Stimulated activated CD8-positive, alpha-beta memory T cell treated with anti-CD3 and anti-CD28 coated beads, Interleukin-12 subunit alpha, Interleukin-12 subunit beta, amount 100 ng/mL, for 4 hours (primary cell): ENCODE measurements at regions not wholly inside any gene's neighbourhood (a gene's known extent, or its start where the extent isn't known, plus 50 kb on each side); places are given as distances from the start of the nearest gene placed in this dataset.
"Not testable (repeated sequence)": the region's sequence is repeated elsewhere in the genome, so short reads cannot be mapped to it uniquely, and the experiment has no call there.

ENCODE experiments used
- DNase-seq: peaks from one replicate; pipeline ENCODE4 v3.0.0-alpha.2; 2020; ENCODE audit warnings: low read depth

DNA sequence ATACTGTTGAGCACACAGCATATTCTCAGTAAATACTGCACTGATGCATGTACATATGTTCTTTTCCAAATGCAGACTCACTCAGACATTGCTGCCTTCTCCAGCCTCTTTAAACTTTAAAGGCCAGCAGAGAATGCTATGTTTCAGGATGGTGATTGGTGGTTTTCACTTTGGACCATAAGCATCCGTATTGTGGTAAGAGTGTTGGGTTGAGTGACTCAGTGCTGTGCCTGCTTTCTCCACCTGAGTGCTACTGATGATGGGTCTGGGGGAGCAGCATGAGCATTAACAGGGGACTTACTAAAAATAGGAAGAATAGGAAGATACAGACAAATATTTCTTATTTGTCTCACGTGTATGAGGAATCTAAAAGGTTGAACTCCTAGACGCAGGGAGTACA, 56.3 kb upstream of the ZNF92 start:
- DNase-seq: no peak

DNA sequence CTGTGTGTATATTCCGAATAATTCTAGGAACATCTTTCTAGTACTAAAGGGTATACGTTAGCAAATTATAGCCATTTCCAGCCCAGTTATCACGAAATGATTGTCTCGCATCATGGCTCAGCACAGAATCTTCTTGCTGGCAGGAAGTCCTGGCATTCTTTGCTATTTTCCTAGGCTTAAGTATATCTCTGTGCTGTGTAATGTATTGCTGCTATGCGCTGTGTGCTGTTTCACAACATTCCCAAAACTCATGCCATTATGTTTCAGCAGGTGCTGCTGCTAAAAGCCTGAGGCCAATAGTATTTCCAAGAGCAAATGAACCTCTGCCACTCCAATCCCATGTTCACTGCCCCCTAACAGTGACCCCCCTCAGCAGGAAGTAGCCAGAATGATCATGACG, 62.9 kb upstream of the ZNF92 start:
- no peak for DNase-seq

DNA sequence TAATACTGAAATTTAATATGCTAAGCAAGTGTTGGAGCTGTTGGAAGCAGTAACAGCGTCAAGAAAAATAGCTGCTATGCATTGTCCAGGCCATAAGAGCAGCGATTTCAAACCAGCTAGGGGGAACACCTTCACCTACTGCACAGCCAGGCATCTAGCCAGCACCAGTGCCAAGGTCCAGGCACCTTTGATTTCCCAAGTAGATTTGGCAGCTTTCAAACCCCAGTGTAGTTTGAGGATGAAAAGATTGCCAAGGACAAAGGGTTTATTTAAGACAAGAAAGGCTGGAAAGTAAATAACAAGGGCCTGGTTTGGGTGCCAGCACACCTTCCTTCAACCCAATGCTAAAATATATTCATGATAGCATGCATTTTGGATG, 65.4 kb upstream of the ZNF92 start:
- no peak for DNase-seq

DNA sequence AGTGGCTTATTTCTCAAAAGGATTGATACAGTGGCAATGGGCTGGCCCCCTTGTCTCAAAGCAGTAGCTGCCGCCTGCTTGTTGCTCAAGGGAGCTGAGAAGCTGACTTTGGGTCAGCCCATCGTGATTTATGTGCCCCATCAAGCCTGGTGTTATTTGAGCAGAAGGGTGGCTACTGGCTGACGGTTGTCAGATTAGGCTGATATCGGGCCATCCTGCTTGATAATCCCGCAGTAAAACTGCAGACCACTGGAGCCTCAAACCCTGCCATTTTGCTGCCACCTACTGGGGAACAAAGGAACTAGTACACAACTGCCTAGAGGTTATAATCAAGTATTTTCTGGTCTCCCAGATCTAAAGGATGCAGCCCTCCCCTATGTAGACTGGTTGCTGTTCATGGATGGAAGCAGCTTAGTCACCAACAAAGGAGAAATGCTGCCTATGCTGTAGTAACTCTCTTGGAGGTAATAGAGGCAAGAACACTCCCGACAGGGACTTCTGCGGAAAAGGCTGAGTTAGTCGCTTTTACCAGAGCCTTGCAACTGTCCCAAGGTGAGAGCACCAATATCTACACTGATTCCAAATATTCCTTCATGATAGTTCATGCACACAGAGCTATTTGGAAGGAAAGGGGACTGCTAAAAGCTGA, 65.9 kb upstream of the ZNF92 start:
- peak; percentile 8 for DNase-seq

DNA sequence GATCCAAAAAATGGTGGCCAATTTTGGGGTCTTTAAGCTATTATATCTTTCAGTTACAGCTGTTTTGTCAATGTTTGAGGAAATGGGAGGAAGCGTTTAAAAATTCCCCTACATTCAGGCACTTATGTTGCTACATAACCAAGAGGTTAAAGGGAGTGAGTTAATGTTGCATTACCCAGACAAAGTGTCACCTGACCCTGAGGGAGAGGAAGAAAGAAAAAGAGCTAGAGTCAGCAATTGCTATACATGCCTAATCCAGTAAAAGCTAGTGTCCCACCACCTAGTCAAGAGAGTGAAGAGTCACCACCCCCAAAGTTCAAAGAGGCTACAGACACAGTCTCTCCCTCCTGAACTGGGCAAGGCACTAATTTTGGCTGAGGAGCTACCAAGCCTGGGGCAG, 69.5 kb upstream of the ZNF92 start:
- DNase-seq: no peak

DNA sequence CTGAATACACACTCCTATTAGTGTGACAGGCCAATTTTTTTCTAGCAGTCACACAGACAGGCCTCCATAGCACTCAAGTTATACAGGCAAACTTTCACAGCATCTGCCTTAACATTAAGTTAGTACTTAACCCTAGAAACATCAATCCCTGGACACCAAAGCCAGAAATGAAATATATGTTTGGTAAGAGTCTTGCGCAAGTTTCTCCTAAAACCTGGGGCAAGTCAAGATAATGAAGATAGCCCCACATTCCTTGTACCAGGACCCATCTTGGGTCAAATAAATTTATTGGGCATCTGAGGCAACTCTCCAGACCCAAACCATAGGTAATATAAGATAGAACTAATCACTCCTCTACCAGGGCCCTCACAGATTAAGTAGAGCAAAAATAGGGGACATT, 70.8 kb upstream of the ZNF92 start:
- no peak for DNase-seq

DNA sequence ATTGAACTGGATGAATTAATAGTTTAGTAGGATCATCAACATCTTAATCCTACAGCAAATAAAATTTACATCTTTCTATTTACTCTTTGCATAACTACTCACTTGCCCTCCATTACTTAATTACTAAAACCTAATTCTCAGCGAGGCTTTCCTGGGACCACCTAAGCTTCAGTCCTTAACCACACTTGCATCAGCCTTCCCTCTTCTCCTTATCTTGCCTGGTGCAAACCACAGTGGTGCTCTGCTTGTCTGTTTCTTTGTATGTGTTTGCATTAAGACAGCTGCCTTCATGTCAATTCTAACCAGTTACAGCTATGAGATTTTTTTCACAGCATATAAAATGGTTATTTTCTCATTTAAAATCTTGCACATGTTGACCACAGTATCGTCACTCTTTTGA, 72.6 kb upstream of the ZNF92 start:
- no peak for DNase-seq

DNA sequence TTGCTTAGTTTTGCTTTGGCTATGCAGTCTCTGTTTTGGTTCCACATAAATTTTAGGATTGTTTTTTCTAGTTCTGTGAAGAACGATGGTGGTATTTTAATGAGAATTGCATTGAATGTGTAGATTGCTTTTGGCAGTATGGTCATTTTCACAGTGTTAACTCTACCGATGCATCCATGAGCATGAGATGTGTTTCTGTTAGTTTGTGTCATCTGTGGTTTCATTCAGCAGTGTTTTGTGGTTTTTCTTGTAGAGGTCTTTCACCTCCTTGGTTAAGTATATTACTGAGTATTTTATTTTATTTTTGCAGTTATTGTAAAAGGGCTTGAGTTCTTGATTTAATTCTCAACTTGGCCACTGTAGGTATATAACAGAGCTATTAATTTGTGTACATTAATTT, 78.2 kb upstream of the ZNF92 start:
- no peak for DNase-seq

DNA sequence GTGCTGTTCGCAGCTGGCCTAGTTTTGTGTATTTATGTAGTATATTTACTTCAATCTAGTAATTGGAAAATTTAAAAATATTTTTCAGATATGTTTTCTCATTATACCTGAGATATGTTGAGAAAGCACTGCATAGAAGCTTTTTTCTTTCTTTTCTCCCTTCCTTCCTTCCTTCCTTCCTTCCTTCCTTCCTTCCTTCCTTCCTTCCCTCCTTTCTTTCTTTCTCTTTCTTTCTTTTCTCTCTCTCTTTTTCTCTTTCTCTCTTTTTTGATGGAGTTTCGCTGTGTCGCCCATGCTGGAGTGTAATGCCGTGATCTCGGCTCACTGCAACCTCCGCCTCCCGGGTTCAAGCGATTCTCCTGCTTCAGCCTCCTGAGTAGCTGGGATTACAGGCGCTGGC, 83.3 kb upstream of the ZNF92 start:
- DNase-seq: not testable (repeated sequence)

DNA sequence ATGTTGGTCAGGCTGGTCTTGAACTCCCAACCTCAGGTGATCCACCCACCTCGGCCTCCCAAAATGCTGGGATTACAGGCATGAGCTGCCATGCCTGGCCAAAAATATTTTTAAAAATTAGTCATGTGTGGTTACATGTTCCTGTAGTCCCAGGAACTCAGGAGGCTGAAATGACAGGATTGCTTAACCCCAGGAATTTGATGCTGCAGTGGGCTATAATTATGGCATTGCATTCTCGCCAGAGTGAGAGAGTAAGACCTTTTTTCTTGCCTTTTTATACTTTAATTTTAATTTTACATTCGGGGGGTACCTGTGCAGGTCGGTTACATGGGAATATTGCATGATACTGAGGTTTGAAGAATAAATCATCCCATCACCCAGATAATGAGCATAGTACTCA, 86.6 kb upstream of the ZNF92 start:
- DNase-seq: no peak

DNA sequence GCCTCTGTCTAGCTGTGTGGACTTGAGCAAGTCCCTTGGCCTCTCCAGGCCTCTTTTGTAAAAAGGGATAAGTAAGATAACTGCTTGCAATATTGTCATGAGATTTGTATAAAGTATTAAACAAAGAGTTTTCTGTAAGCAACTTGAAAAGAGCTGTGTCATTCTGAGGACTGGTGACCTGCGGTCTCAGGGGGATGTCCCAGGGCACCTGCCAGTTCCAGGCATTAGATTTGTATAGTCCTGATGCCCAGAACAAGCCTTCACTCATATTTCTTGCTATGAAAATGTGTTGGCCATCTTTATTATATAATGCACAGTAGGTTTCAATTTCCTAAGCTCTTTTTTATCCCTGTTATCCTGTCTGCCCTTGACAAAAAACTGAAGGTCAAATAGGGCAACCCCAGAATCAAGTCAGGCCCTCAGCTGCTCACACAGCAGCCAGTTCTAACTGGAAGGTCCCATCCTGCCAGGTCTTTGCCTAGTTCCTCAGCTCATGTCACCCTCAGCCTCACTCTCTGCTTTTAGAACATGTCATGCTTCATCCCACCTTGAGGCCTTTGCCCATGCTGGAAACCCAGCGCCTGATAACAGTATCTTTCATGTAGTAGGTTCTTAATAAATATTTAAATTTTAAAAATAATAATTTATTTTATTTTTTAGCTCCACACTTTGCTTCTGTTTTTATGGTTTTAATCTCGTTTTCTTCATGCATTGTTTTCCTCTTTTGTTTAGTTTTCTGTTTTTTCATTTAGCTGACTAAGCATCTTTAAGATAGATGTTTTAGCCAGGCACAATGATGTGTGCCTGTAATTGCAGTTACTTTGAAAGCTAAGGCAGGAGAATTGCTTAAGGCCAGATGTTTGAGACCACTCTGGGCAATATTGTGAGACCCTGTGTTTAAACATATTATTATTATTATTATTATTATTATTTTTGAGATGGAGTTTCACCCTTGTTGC, 87.5 kb upstream of the ZNF92 start:
- no peak for DNase-seq

DNA sequence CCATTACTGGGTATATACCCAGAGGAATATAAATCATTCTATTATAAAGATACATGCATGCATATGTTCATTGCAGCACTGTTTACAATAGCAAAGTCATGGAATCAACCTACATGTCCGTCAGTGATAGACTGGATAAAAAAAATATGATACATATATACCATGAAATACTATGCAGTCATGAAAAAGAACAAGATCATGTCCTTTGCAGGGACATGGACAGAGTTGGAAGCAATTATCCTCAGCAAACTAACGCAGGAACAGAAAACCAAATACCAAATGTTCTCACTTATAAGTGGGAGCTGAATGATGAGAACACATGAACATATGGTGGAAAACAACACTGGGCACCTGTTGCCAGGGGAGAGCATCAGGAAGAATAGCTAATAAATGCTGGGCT, 88.4 kb upstream of the ZNF92 start:
- DNase-seq: not testable (repeated sequence)

DNA sequence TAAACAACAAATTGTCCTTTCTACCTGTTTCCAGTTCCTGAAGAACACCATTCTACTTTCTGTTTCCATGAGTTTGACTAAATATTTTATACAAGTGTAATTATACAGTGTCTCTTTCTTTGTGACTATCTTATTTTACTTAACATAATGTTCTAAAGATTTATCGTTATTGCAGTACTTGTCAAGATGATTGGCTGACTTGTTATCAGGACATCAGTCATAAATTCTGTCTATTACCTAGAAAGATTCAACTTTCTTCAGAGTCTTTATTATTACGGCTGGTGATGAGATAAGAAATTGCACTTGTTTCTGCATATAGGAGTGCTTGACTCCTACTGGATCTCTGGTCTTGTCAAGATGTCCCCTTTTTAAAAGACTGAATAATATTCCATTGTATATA, 93.9 kb upstream of the ZNF92 start:
- no peak for DNase-seq

DNA sequence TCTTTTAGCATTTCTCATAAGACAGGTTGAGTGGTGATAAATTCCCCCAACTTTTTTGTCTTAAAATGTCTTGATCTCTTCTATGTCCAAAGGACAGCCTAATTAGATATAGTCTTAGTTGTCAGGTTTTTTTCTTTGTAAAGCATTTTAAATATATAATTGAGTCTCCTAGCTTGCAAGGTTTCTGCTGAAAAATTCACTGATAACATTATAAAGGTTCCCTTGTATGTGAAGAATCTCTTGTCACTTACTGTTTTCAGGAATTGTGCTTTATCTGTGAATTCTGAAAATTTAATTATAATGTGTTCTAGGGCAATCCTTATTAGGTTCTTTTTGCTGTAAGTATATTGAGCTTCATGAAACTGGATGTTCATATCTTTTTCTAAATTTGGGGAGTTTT, 96.8 kb upstream of the ZNF92 start:
- no peak for DNase-seq

DNA sequence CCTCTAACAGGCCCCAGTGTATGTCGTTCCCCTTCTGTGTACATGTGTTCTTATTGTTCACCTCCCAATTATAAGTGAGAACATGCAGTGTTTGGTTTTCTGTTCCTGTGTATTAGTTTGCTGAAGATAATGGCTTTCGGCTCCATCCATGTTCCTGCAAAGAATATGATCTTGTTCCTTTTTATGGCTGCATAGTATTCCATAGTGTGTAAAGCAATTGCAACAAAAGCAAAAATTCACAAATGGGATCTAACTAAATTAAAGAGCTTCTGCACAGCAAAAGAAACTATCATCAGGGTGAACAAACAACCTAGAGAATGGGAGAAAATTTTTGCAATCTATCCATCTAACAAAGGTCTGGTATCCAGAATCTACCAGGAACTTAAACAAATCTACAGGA, 102.2 kb upstream of the ZNF92 start:
- DNase-seq: not testable (repeated sequence)

DNA sequence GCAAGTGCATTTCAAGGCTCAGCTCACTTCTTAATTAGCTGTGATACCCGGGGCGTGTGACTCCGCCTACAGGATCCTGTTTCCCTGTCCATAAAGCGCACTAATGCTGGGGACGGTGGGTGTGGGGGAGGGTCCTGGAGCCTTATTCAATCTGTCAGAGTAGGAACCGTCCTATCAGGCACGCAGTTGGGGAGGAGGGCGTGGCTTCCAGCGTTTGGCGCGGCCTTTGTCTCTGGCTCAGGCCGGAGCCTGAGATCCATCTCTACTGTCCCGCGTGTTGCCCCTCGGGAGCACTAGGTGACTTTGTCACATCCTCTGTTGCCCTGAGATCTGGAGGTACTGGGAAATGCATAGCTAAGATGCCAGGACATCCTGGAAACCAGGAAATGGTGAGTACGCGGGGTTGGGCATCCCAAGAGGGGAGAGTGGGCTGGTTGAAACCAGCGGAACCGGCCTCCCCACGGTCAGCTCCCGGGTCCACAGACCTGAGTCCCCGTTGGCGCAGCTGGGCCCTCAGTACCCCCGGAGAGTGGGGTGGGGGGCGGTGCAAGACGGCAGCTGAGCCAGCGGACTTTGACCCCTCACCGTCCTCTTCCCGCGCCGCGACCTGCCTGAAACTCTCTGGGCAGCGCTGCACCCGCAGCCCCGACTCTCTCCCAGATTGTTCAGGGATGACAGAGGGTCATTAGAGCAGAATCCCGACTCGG, 104.4 kb upstream of the ZNF92 start:
- no peak for DNase-seq

DNA sequence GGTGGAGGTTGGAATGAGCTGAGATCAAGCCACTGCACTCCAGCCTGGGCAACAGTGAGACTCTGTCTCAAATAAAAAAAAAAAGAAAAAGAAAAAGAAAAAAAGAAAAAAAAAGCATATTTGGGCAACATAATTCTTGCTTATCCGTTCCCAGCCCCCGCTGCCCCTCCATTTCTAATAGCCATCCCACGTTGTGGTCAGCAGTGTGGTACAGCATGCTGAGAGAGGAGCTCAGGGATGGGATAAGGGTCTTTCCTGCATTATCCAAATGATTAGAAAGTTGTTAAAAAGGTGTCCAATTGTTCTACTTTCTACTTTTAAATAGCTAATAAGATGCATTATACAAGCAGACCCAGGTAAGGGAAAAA, 104.9 kb upstream of the ZNF92 start:
- no peak for DNase-seq

DNA sequence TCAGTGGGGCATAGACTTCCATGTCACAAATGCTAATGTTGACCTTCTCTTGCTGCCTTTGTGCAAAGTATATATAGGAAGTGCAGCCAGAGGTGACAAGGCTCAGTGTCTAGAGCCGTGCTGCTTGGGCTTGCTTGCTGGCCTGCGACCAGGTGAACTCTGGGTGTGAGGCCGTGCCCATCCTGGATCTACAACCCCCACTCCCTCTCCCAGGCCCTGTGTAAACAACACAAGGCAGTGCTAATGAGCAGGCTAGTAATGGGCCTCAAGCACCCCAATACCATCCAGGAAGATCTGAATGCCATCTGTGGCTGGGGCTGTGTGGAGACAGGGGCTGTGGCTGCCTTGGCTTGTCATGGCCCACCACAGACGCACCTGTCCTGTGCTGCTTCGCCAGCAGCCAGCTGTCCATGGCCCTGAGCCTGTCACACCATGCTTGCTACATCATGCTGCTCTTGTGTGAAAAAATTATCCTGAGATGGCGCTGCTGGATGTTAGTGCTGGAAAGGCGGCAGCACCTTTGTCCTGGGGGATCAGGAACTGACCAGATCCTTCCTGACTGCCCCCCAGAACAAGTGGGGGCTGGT, 107.6 kb upstream of the ZNF92 start:
- no peak for DNase-seq

DNA sequence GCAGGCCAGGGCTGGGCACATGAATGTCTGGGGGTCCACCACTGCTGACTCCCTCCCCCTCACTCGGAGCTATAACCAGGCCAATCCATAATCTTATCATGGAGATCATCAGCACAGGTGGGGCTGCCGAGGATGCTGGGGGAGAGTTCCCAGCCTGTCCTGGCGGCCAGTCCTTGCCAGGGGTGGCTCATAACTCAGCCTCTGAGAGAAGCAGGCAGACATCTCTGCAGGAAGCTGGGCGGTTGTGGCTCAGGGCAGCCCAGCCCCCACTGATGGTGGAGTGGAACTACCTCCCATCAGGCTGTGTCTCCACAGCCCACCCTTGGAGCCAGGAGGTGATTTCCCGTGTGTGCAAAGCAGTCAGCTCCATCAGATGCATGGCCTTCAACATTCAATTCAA, 109.4 kb upstream of the ZNF92 start:
- no peak for DNase-seq

DNA sequence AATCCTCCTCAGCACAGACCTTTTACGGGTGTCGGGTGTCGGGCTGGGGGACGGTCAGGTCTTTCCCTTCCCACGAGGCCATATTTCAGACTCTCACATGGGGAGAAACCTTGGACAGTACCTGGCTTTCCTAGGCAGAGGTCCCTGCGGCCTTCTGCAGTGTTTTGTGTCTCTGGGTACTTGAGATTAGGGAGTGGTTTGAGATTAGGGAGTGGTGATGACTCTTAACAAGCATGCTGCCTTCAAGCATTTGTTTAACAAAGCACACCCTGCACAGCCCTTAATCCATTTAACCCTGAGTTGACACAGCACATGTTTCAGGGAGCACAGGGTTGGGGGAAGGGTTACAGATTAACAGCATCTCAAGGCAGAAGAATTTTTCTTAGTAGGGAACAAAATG, 113.0 kb upstream of the ZNF92 start:
- not testable (repeated sequence) for DNase-seq

DNA sequence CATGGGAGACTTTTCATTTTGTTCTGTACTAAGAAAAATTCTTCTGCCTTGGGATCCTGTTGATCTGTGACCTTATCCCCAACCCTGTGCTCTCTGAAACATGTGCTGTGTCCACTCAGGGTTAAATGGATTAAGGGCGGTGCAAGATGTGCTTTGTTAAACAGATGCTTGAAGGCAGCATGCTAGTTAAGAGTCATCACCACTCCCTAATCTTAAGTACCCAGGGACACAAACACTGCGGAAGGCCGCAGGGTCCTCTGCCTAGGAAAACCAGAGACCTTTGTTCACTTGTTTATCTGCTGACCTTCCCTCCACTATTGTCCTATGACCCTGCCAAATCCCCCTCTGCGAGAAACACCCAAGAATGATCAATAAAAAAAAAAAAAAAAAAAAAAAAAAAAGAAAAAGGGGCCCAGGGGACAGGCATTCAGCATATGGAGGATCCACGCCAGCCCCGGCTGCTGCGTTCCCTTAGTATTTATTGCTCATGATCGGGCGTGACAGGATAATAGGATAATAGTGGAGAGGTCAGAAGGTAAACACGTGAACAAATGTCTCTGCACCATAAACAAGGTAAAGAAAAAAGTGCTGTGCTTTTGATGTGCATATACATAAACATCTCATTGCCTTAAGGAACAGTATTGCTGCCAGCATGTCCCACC, 113.7 kb upstream of the ZNF92 start:
- DNase-seq: not testable (repeated sequence)

DNA sequence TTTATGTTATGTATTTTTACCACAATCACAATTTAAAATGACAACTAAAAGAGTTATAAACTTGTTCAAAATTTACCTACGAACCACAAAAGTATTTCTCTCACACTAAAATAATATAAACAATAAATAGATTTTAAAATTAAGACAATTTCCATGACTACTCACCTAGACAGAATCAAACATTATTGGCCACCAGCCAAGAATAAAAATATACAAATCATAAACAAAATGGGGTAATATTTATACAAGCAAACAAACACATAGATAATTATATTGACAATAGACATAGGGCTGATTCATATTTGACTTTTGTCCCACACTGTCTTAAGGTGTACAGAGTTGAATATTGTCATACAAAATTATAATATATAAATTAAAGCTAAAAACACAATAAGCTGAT, 119.6 kb upstream of the ZNF92 start:
- no peak for DNase-seq
